GM12878 (cell line): ENCODE measurements at regions not wholly inside any gene's neighbourhood (a gene's known extent, or its start where the extent isn't known, plus 50 kb on each side); places are given as distances from the start of the nearest gene placed in this dataset.

Experiments used
- ATAC-seq: fragments of 200-7000 bp; cut with Tn5 transposase; 3 replicates; pipeline ENCODE4 v1.9.1; 2020; ENCODE audit warnings: mild to moderate bottlenecking, moderate library complexity
- BruUV-seq: library from RNA; stranded (reverse); fragments of 400-500 nt; replicated peaks from 2 replicates; lab custom pipeline; 2021; lab: Mats Ljungman, UMichigan
- CTCF ChIA-PET: fragments of 300-600 bp; sonication (Branson Sonifier 250); formaldehyde crosslinking; extraction: SDS; loops from one replicate; lab custom pipeline; 2021; ENCODE audit warnings: inconsistent platforms; lab: Yijun Ruan, JAX
- POLR2A ChIA-PET: fragments of 350-600 bp; formaldehyde crosslinking; extraction: SDS; loops from one replicate; lab custom pipeline; 2021; ENCODE audit warnings: inconsistent platforms; lab: Charles Lee
- RAD21 ChIA-PET: fragments of 300-600 bp; sonication (Branson Sonifier 250); formaldehyde crosslinking; loops from one replicate; lab custom pipeline; 2023; ENCODE audit warnings: antibody characterized with exemption; ENCODE audit not compliant: unreplicated experiment; lab: Charles Lee
- SMC1A ChIA-PET: fragments of 300-600 bp; sonication (Branson Sonifier 250); formaldehyde crosslinking; loops from one replicate; lab custom pipeline; 2023; ENCODE audit not compliant: unreplicated experiment, uncharacterized antibody; lab: Charles Lee
- DNase-seq: peaks from one replicate; pipeline ENCODE4 v3.0.0-alpha.2; 2011; ENCODE audit warnings: low read depth, low spot score
- FAIRE-seq: peaks from 3 replicates; lab custom pipeline; 2011; peaks lifted over from hg19 to GRCh38; lab: Jason Lieb, UNC
- H2AFZ ChIP-seq: 2 replicates; pipeline ENCODE4 v1.6.0; 2011; ENCODE audit warnings: low read depth, low read length, control low read depth; ENCODE audit not compliant: control insufficient read depth
- H3K27ac ChIP-seq: 2 replicates; pipeline ENCODE4 v1.5.1; 2011; ENCODE audit warnings: control low read depth; ENCODE audit not compliant: control insufficient read depth, insufficient read depth
- H3K27me3 ChIP-seq, 2 experiments: replicated peaks in 1 of 2; 2 replicates each; pipeline versions ENCODE4 v1.6.0 to v1.6.1; 2011; ENCODE audit warnings: low read length in 1 of 2; ENCODE audit not compliant: control insufficient read depth in 2 of 2, insufficient read depth in 2 of 2
- H3K36me3 ChIP-seq, 2 experiments: 2 replicates each; pipeline ENCODE4 v1.5.1; 2011; ENCODE audit warnings: low read length in 1 of 2; ENCODE audit not compliant: control insufficient read depth in 2 of 2, insufficient read depth in 2 of 2
- H3K4me1 ChIP-seq: 2 replicates; pipeline ENCODE4 v1.6.1; 2011; ENCODE audit warnings: mild to moderate bottlenecking, low read length, moderate library complexity, mixed read lengths; ENCODE audit not compliant: control insufficient read depth, insufficient read depth
- H3K4me2 ChIP-seq: 2 replicates; pipeline ENCODE4 v1.6.0; 2011; ENCODE audit warnings: control low read depth; ENCODE audit not compliant: control insufficient read depth, insufficient read depth
- H3K4me3 ChIP-seq: fragments of 200-600 bp; sonication (generic); 2 replicates; pipeline ENCODE4 v1.5.1; 2016
- H3K79me2 ChIP-seq: 2 replicates; pipeline ENCODE4 v1.6.0; 2011; ENCODE audit warnings: low read length; ENCODE audit not compliant: control insufficient read depth, insufficient read depth
- H3K9ac ChIP-seq: 2 replicates; pipeline ENCODE4 v1.8.0; 2011; ENCODE audit warnings: low read length, control low read depth, mixed read lengths; ENCODE audit not compliant: control insufficient read depth, insufficient read depth
- H3K9me3 ChIP-seq: replicated peaks from 3 replicates; pipeline ENCODE4 v1.5.1; 2011; ENCODE audit warnings: mild to moderate bottlenecking, low read length; ENCODE audit not compliant: control insufficient read depth, insufficient read depth
- H4K20me1 ChIP-seq: 2 replicates; pipeline ENCODE4 v1.6.0; 2011; ENCODE audit not compliant: control insufficient read depth, insufficient read depth
- CBFB ChIP-seq: IDR thresholded peaks from 2 replicates; pipeline ENCODE4 v1.6.1; 2016; ENCODE audit warnings: antibody characterized with exemption, low read depth
- E2F4 ChIP-seq: IDR thresholded peaks from 2 replicates; pipeline ENCODE4 v1.6.1; 2012; ENCODE audit warnings: low read depth, low read length, improper control_type of control experiment
- EGR1 ChIP-seq, 2 experiments: IDR thresholded peaks; 1 replicate in 1 of 2; 2 replicates in 1 of 2; pipeline ENCODE4 v1.6.1; 2011 to 2012; ENCODE audit warnings: low read depth in 2 of 2, low read length in 2 of 2, borderline replicate concordance in 1 of 2, mild to moderate bottlenecking in 1 of 2, moderate library complexity in 1 of 2
- ESRRA ChIP-seq: IDR thresholded peaks from 2 replicates; pipeline ENCODE4 v1.6.1; 2012; ENCODE audit warnings: mild to moderate bottlenecking, low read length, improper control_type of control experiment
- FOS ChIP-seq: IDR thresholded peaks from 3 replicates; pipeline ENCODE4 v1.6.1; 2011; ENCODE audit warnings: borderline replicate concordance; ENCODE audit not compliant: insufficient read length; ENCODE audit errors: extremely low read depth
- MEF2A ChIP-seq: IDR thresholded peaks from 2 replicates; pipeline ENCODE4 v1.6.1; 2011; ENCODE audit warnings: low read depth, mild to moderate bottlenecking, low read length, moderate library complexity; ENCODE audit not compliant: insufficient read depth
- NFYA ChIP-seq: IDR thresholded peaks from 2 replicates; pipeline ENCODE4 v1.6.1; 2011; ENCODE audit warnings: low read depth, mild to moderate bottlenecking, low read length, improper control_type of control experiment, borderline replicate concordance
- POLR2A ChIP-seq: IDR thresholded peaks from 2 replicates; pipeline ENCODE4 v1.6.1; 2011; ENCODE audit warnings: low read depth, mild to moderate bottlenecking, low read length
- RAD21 ChIP-seq: IDR thresholded peaks from 2 replicates; pipeline ENCODE4 v1.6.1; 2011; ENCODE audit warnings: mild to moderate bottlenecking, low read depth, low read length, moderate library complexity; ENCODE audit not compliant: insufficient read depth
- RAD51 ChIP-seq: fragments of 450-650 bp; IDR thresholded peaks from 2 replicates; pipeline ENCODE4 v1.6.1; 2016; ENCODE audit warnings: moderate library complexity, mild to moderate bottlenecking, inconsistent platforms
- SREBF1 ChIP-seq: IDR thresholded peaks from 2 replicates; pipeline ENCODE4 v1.6.1; 2012; ENCODE audit warnings: mild to moderate bottlenecking, low read length
- SRF ChIP-seq, 2 experiments: IDR thresholded peaks; 2 replicates each; pipeline ENCODE4 v1.6.1; 2011; ENCODE audit warnings: low read depth in 2 of 2, low read length in 2 of 2, mild to moderate bottlenecking in 1 of 2, moderate library complexity in 1 of 2
- YBX1 ChIP-seq: fragments of 450-650 bp; IDR thresholded peaks from 2 replicates; pipeline ENCODE4 v1.6.1; 2016; ENCODE audit warnings: antibody characterized with exemption
- ZNF24 ChIP-seq: fragments of 450-650 bp; IDR thresholded peaks from 2 replicates; pipeline ENCODE4 v1.6.1; 2017; ENCODE audit warnings: antibody characterized with exemption, mild to moderate bottlenecking
- ZSCAN29 ChIP-seq: fragments of 450-650 bp; IDR thresholded peaks from 2 replicates; pipeline ENCODE4 v1.6.1; 2017; ENCODE audit warnings: mild to moderate bottlenecking, moderate library complexity
- WGBS: methylation state at CpG from one replicate; pipeline ENCODE4 v1.1.6; 2016; ENCODE audit warnings: low lambda C conversion rate; ENCODE audit not compliant: insufficient replicate concordance, insufficient coverage; ENCODE audit errors: missing lambda C conversion rate; 5-methylcytosine and 5-hydroxymethylcytosine counted together
- in situ Hi-C: fragments of 300-500 bp; cut with MboI; formaldehyde crosslinking; loops from 9 replicates; pipeline ENCODE4 v1.14.3; 2018; ENCODE audit warnings: mixed read lengths
- intact Hi-C: fragments of 100-400 bp; cut with micrococcal nuclease; formaldehyde crosslinking; loops from one replicate; pipeline ENCODE4 v1.14.2; 2022; ENCODE audit not compliant: unreplicated experiment
- TF ChIP-seq, protein P1 (sequence below): fragments of 450-650 bp; formaldehyde crosslinking; IDR thresholded peaks from 2 replicates; pipeline ENCODE4 v1.5.0; 2022; ENCODE audit warnings: mild to moderate bottlenecking, missing genetic modification characterization

GRCh38 chr10:4647109-4647785 is 178.8 kb upstream of the AKR1E2 start (continued):
- TF ChIP-seq MEF2A (no peak), RAD21 (no peak), ZNF24 (no peak), POLR2A (no peak), SRF (IDR thresholded peaks at IDR 0.05; ENCODE audit: low read depth in 2 of 2, low read length in 2 of 2) (no peak), ZSCAN29 (no peak), YBX1 (no peak), RAD51 (no peak)

DNA sequence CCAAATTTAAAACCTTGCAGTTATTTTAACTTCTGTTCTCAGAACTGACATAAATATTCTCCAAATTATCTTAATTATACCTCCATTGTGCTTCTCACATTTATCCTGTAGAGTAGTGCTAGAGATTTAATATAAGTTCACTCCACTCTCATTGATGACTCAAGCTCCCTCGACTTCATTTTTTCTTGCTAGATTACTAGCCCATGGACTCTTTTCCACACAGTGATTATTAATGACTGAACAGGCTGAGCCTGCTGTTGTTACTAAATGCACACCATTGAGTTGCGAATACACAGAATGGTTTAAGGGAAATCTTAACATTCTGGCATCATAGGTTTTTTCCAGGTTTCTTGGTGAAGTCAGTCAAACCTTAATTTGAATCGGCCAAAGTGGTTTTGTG is 179.5 kb upstream of the AKR1E2 start:
- Histone ChIP-seq H3K9me3 (no peaks in the 10 kb centered on the region), H3K79me2 (no peaks in the 10 kb centered on the region), H2AFZ (no peak overlapping the region), H3K36me3 (no peaks in the 10 kb centered on the region), H3K4me3 (no peak overlapping the region), H3K27ac (no peak overlapping the region), H3K27me3 (no peaks in the 10 kb centered on the region; a peak in 1 of 4 replicates), H3K4me2 (no peak overlapping the region), H3K4me1 (no peaks in the 10 kb centered on the region), H3K9ac (no peak overlapping the region), H4K20me1 (no peaks in the 10 kb centered on the region)
- ATAC-seq (no peak), FAIRE-seq (no peak), DNase-seq (no peak)
- ChIA-PET SMC1A (interaction anchor here (1.0 kb wide), 1 partner anchor 36 kb away, joined by 3 read pairs; no protein-coding TSS in a partner anchor), CTCF (no interaction called here), RAD21 (no interaction called here), POLR2A (interaction anchor here (0.7 kb wide), 1 partner anchor 98 kb away, joined by 3 read pairs; no protein-coding TSS in a partner anchor)
- TF ChIP-seq, protein P1, sequence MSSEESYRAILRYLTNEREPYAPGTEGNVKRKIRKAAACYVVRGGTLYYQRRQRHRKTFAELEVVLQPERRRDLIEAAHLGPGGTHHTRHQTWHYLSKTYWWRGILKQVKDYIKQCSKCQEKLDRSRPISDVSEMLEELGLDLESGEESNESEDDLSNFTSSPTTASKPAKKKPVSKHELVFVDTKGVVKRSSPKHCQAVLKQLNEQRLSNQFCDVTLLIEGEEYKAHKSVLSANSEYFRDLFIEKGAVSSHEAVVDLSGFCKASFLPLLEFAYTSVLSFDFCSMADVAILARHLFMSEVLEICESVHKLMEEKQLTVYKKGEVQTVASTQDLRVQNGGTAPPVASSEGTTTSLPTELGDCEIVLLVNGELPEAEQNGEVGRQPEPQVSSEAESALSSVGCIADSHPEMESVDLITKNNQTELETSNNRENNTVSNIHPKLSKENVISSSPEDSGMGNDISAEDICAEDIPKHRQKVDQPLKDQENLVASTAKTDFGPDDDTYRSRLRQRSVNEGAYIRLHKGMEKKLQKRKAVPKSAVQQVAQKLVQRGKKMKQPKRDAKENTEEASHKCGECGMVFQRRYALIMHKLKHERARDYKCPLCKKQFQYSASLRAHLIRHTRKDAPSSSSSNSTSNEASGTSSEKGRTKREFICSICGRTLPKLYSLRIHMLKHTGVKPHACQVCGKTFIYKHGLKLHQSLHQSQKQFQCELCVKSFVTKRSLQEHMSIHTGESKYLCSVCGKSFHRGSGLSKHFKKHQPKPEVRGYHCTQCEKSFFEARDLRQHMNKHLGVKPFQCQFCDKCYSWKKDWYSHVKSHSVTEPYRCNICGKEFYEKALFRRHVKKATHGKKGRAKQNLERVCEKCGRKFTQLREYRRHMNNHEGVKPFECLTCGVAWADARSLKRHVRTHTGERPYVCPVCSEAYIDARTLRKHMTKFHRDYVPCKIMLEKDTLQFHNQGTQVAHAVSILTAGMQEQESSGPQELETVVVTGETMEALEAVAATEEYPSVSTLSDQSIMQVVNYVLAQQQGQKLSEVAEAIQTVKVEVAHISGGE (CRISPR knock-in tag): no peak
- TF ChIP-seq SREBF1 (no peak), EGR1 (IDR thresholded peaks at IDR 0.05; ENCODE audit: borderline replicate concordance in 1 of 2, low read depth in 2 of 2, low read length in 2 of 2) (no peak), ESRRA (no peak), E2F4 (no peak), CBFB (no peak), FOS (no peak), NFYA (no peak), ZSCAN29 (no peak)
- 12% methylated on average over 3 of the region's 3 CpGs for WGBS
- BruUV-seq: no TSS peak
- in situ Hi-C loops: no loop called here
- intact Hi-C loops: no loop called here
